A673 (cell line): ENCODE measurements at regions not wholly inside any gene's neighbourhood (a gene's known extent, or its start where the extent isn't known, plus 50 kb on each side); places are given as distances from the start of the nearest gene placed in this dataset.

Experiments used
- BruUV-seq: library from RNA; stranded (reverse); fragments of 400-500 nt; replicated peaks from 2 replicates; lab custom pipeline; 2021; lab: Mats Ljungman, UMichigan
- CTCF ChIA-PET: fragments of 300-600 bp; sonication (Branson Sonifier 250); formaldehyde crosslinking; loops from one replicate; lab custom pipeline; 2022; ENCODE audit warnings: antibody characterized with exemption; lab: Charles Lee
- POLR2A ChIA-PET: fragments of 300-600 bp; sonication (Branson Sonifier 250); formaldehyde crosslinking; loops from one replicate; lab custom pipeline; 2022; ENCODE audit warnings: antibody characterized with exemption; ENCODE audit not compliant: low non-redundant PET; lab: Charles Lee
- DNase-seq: peaks from one replicate; pipeline ENCODE4 v3.0.0-alpha.2; 2015; ENCODE audit warnings: low spot score
- H3K27ac ChIP-seq: fragments of 200-600 bp; sonication (generic); 2 replicates; pipeline ENCODE4 v1.5.1; 2016; ENCODE audit warnings: mixed run types, low read depth, mild to moderate bottlenecking, mixed read lengths, antibody characterized with exemption, low read length; ENCODE audit not compliant: poor library complexity, severe bottlenecking
- H3K27me3 ChIP-seq: fragments of 200-600 bp; sonication (generic); replicated peaks from 2 replicates; pipeline ENCODE4 v1.6.1; 2017; ENCODE audit warnings: mixed run types, low read depth, mild to moderate bottlenecking, mixed read lengths, antibody characterized with exemption, low read length; ENCODE audit not compliant: insufficient read depth, poor library complexity
- H3K36me3 ChIP-seq: fragments of 200-600 bp; sonication (generic); 2 replicates; pipeline ENCODE4 v1.6.1; 2016; ENCODE audit warnings: mixed run types, mild to moderate bottlenecking, mixed read lengths, antibody characterized with exemption, low read length; ENCODE audit not compliant: insufficient read depth, poor library complexity, severe bottlenecking
- H3K4me1 ChIP-seq: fragments of 200-600 bp; sonication (generic); 2 replicates; pipeline ENCODE4 v1.6.1; 2017; ENCODE audit warnings: mixed run types, mild to moderate bottlenecking, mixed read lengths, antibody characterized with exemption, low read length; ENCODE audit not compliant: insufficient read depth, poor library complexity, severe bottlenecking
- H3K4me3 ChIP-seq: fragments of 200-600 bp; sonication (generic); 2 replicates; pipeline ENCODE4 v1.5.1; 2016; ENCODE audit warnings: low read depth, mixed run types, mild to moderate bottlenecking, mixed read lengths, low read length; ENCODE audit not compliant: poor library complexity, severe bottlenecking
- H3K9me3 ChIP-seq: fragments of 200-600 bp; sonication (generic); 2 replicates; pipeline ENCODE4 v1.6.1; 2016; ENCODE audit warnings: mixed run types, low read depth, mild to moderate bottlenecking, mixed read lengths, antibody characterized with exemption, low read length; ENCODE audit not compliant: poor library complexity, severe bottlenecking
- CTCF ChIP-seq: fragments of 300-800, 200-600 bp; sonication (generic); conservative IDR thresholded peaks from 2 replicates; pipeline ENCODE4 v1.5.1; 2017; ENCODE audit warnings: low read depth, mild to moderate bottlenecking, antibody characterized with exemption, low read length, moderate library complexity, mixed read lengths
- EZH2 ChIP-seq: fragments of 200-600 bp; sonication (generic); IDR thresholded peaks from 2 replicates; pipeline ENCODE4 v1.6.1; 2017; ENCODE audit warnings: borderline replicate concordance, low read depth, mild to moderate bottlenecking, mixed read lengths, antibody characterized with exemption, low read length; ENCODE audit not compliant: poor library complexity, severe bottlenecking
- intact Hi-C: fragments of 100-400 bp; cut with micrococcal nuclease; formaldehyde crosslinking; loops from one replicate; pipeline ENCODE4 v1.10.0; 2022; ENCODE audit not compliant: unreplicated experiment

DNA sequence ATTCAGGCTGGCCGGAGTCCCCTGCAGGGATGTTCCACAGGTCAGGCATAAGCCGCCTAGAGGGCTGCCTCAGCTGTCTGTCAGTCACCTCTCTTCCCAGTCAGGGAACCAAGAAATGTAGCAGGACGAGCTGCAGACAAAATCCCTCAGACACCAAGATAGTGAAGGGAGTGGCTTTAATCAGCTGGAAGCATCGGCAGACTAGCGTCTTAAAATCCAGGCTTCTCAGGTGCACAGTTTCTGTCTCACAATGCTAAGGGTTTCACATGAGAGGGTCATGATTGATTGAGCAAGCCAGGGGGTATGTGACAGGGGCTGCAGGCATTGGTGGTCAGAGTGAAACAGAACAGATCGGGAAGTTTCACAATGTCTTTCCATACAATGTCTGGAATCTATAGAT is 247.2 kb downstream of the CDH10 start:
- Histone ChIP-seq H3K4me3 (no peak overlapping the region), H3K36me3 (no peaks in the 10 kb centered on the region), H3K9me3 (no peaks in the 10 kb centered on the region), H3K27me3 (no peaks in the 10 kb centered on the region), H3K4me1 (no peaks in the 10 kb centered on the region), H3K27ac (no peak overlapping the region)
- no TSS peak for BruUV-seq
- no peak for DNase-seq
- intact Hi-C loops, result no loop called here
- ChIA-PET POLR2A (no interaction called here), CTCF (no interaction called here)
- no peak for TF ChIP-seq CTCF
- no peak for TF ChIP-seq EZH2

DNA sequence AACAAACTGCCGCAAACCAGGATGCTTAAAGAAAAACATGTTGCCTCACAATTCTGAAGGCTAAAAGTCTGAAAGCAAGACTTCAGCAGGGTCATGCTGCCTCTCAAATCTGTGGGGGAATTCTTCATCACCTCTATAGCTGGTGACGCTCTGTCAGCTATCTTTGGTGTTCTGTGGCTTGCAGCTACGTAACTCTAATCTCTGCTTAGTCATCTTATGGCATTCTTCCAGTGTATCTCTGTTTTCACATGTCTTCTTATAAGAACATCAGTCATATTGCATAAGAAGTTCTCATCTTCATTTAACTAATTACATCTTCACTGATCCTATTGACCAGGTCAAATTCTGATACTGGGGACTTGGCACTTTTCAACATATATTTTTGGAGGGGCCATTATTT is 243.0 kb downstream of the CDH10 start:
- peak; percentile 66 for DNase-seq
- Histone ChIP-seq H3K4me3 (no peak overlapping the region), H3K9me3 (no peaks in the 10 kb centered on the region), H3K4me1 (no peaks in the 10 kb centered on the region), H3K27ac (no peak overlapping the region), H3K27me3 (no peaks in the 10 kb centered on the region), H3K36me3 (no peaks in the 10 kb centered on the region)
- ChIA-PET POLR2A (no interaction called here), CTCF (no interaction called here)
- intact Hi-C loops, result no loop called here
- TF ChIP-seq CTCF, result no peak
- no peak for TF ChIP-seq EZH2
- BruUV-seq, result no TSS peak

- H3K4me1 ChIP-seq, result no peaks in the 10 kb centered on the region
- POLR2A ChIA-PET, result no interaction called here
- H3K4me3 ChIP-seq, result no peak overlapping the region
- CTCF ChIA-PET, result no interaction called here
- no peaks in the 10 kb centered on the region for H3K9me3 ChIP-seq
- intact Hi-C loops, result no loop called here
- no peaks in the 10 kb centered on the region for H3K27me3 ChIP-seq
- TF ChIP-seq EZH2 (no peak), CTCF (no peak)
- BruUV-seq, result no TSS peak
- no peak overlapping the region for H3K27ac ChIP-seq
- no peaks in the 10 kb centered on the region for H3K36me3 ChIP-seq
- no peak for DNase-seq
Measured at GRCh38 chr5:24407466-24407865, 237.3 kb downstream of the CDH10 start.
